Muscle of arm (tissue), 1 donor: ENCODE measurements at regions not wholly inside any gene's neighbourhood (a gene's known extent, or its start where the extent isn't known, plus 50 kb on each side); places are given as distances from the start of the nearest gene placed in this dataset.

Experiments
- DNase-seq: peaks from one replicate; pipeline ENCODE4 v3.0.0-alpha.2; 2013

DNA sequence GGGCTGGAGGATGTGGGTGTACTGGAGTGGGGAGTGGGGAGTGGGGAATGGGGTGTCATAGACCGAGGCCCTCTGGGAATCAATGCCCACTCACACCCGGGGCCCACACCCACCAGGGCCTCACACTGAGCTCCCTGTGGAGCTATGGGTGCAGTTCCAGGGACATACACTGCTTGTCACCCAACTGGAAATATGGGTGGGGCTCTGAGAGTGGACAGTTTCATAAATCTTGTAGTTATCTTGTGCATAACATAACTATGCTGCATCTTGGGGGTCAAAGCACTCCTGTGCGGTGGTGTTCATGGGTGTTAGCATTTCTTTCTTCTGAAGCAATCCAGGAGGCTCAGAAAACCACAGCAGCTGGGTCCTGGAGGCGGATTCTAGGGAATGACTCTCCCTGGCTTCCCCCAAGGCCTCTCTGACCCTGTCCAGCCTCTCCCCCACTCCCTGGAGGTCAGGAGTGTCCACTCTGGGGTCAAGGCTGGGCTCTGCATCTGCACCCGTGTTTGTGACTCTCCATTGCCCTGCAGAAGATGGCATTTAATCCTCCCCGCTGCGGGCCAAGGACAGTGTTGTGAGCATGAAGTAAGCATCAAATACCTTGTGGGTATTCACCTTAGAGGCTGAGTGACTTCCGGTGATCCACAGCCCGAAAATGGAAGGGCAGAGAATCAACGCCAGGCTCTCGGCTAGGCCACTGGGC is 172.5 kb downstream of the CTTN start:
- no peak for DNase-seq

GRCh38 chr11:70572974-70573260 is 174.6 kb downstream of the CTTN start:
- no peak for DNase-seq

DNA sequence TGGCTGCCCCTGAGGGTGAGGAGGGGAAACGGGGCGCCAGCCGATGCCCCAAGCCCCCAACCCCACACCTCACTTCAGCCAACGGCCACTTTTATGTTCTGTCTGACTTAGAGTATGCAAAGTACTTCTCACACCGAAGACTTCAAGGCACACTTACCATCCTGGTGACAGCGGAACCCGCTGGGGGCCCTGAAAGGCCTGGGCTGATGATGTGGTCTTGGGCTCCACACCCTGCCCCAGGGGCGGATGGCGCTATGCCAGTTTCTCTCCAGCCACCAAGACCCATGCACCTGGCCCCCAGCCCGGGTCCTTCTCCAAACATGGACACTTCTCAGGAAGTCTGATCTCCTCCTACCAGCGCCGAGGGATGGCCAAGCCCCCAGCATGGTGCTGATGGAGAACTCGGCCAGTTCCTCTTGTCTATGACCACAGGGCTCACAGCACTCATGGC is 175.4 kb downstream of the CTTN start:
- no peak for DNase-seq

DNA sequence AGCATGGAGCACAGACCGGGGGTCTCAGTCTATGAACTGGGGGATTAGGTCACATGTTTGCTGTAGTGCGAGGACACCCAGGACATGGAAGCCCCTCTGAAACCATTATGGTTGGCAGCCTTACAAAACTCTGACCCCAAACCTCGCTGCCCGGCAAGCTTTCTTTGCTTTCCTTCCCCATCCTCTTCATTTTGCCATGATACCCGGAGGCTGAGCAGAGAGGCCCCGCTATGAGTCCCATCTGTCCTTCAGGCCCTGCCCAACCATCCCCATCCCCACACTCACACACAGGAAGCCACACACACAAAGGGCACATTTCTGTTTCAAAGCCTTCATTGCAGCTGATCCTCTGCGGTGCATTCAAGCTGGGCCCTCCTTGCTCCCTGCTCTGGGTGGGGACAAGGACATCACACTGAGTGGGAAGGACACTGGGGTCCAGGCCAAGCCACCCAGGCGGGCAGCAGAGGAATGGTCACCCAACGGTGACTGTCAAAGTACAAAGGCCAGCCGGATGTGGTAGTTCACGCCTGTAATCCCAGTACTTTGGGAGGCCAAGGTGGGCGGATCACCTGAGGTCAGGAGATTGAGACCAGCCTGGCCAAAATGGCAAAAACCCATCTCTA is 176.5 kb downstream of the CTTN start:
- DNase-seq, result no peak

- no peak for DNase-seq
Observed at GRCh38 chr11:70575396-70576060, 177.2 kb downstream of the CTTN start.

- no peak for DNase-seq
Observed at GRCh38 chr11:70577258-70577603, 178.9 kb downstream of the CTTN start.

GRCh38 chr11:70577948-70578347 is 179.6 kb downstream of the CTTN start:
- no peak for DNase-seq

GRCh38 chr11:70578371-70578770 is 180.0 kb downstream of the CTTN start:
- no peak for DNase-seq

GRCh38 chr11:70578831-70579230 is 180.5 kb downstream of the CTTN start:
- no peak for DNase-seq

DNA sequence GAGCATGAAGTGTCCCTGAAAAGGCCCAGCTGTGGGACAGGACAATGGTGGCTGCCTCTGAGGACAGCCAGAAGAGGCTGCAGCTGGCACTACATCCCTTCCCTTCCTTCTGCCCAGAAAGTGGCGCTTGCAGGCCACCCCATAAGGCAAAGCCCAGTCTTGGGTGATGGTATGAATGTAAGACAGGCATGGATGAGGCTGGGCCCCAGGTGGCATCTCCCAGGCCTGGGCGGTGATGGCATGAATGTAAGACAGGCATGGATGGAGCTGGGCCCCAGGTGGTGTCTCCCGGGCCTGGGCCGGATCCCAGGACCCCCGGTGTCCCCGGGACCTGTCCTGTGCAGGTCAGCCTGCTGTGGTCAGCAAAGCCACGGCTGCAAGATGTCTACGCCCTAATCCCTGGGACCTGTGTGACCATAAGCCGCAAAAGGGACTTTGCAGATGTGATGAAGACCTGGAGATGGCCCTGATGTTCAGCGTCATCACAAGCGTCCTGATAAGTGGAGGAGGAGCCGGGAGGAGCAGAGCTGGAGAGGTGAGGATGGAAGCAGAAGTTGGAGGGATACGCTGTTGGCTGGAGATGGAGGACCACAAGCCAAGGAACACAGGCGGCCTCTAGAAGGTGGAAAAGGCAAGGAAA is 181.1 kb downstream of the CTTN start:
- DNase-seq, result no peak

GRCh38 chr11:70580036-70580805 is 181.9 kb downstream of the CTTN start:
- peak; percentile 21 for DNase-seq

GRCh38 chr11:70581991-70582885 is 183.9 kb downstream of the CTTN start:
- no peak for DNase-seq

GRCh38 chr11:70582886-70583641 is 184.7 kb downstream of the CTTN start:
- DNase-seq, result no peak

DNA sequence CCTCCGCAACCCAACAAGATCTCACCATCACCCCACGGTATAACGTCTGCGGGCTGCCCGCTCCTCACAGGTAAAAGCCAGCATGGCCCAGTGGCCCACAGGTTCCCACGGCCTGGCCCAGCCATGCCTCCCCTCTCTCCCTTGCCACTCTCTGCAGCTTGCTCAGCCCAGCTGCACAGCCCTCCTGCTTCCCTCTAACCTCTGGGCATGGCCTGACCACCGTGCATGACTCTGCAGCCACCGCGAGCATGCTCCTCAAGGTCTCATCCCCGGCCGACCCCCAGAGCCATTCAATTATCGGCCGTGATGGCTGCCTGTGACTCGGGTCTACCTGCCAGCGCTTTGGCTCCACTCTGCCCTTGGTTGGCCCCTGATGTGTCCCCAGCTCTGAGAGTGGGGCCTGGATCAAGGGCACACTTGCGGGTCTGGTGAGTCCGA is 185.5 kb downstream of the CTTN start:
- DNase-seq, result no peak

DNA sequence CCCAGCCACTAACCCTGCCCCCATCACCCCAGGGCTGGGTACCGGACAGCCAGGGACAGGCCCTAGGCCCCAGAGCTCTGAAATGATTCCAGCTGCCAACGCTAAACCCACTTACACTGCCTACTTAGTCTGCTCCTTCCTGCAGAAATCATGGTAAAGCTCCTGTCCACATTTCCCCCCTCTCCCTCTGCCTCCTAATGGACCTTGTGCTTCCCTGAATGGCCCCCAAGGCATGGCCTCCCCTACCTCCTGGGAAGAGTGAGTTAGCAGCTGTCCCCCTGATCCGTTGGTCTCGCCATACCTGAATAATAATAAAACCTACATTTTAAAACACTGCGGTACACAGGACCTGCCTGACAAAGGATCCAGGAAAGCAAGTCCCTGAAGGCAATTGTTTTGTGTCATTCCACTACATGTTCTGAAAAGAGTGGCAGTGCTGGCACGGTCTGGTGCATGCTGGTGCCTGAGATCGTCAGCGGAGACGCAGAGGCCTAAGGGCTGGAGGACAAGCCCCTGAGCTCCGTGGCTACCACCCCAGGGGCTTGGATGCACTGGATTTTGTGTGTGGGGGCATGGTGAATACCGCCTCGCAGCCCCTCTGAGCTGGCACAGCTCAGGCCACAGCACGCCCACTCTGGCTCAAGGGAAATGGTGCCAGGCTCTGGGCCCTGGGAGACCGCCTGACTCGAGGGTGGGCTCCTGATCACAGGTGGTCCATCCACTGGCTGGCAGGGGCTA is 186.3 kb downstream of the CTTN start:
- DNase-seq, result no peak

DNA sequence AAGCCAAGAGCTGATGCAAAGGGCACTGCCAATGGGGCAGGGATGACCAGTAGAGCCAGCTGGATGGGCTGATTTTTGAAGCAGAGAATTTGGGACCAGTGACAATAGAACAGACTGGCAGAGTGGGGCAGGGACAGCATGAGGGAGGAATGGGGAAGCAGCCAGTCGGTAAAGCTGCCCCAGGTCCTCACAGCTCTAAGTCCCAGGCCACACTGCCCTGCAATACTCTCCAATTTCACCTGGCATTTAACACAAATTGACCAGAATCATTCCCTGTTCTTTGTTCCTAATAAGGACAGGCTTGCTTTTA is 186.9 kb downstream of the CTTN start:
- no peak for DNase-seq

DNA sequence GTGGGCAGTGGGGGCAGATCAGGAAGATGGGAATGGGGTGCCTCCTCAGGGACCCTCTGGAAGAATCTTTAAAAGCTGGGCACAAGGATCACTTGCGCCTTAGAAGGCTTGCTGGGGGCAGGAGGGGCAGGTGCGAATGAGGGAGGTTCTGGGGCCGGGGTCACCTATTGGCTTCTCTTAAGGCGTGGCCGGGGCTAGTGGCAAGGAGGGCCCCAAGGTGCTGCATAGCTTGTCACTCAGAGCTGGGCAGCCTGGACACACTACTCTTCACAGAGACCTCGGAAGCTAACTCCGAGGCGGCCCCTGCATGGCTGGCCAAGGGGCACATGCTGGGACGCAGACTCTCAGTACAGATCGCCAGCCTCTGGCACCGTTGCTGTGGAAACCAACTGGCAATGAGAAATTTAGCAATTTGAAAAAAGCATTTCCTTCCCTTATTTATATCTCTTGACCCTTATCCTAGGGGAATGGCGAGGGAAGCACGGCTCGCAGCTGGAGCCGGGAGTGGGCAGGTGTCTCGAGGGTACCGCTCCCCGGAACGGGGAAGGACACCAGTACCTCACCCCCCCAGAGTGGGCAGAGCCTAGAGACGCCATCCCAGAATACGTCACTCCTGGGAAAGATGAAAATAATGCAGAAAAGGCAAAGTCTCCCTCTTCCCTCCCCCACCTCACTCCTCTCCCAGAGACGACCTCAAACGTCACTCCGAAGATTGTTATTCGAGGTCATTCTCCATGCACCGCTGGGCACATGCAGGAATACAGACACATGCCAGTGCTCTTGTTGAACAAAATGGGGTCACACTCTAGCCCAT is 188.1 kb downstream of the CTTN start:
- DNase-seq, result no peak

DNA sequence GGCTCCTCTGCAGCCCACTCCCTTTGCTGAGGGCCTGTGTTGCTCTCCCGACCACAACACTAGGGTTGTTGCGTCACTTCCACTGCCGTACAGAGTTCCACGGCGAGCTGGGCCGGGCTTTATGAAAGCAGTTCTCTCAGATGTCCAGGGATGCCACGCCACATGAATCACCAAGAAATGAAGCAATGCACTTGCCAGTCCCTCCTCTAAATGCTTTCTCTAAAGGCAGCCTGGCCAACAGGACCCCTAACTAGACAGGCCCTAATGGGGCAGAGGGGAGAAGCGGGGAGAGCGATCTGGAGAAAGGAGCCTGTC is 188.7 kb downstream of the CTTN start:
- DNase-seq, result no peak

DNA sequence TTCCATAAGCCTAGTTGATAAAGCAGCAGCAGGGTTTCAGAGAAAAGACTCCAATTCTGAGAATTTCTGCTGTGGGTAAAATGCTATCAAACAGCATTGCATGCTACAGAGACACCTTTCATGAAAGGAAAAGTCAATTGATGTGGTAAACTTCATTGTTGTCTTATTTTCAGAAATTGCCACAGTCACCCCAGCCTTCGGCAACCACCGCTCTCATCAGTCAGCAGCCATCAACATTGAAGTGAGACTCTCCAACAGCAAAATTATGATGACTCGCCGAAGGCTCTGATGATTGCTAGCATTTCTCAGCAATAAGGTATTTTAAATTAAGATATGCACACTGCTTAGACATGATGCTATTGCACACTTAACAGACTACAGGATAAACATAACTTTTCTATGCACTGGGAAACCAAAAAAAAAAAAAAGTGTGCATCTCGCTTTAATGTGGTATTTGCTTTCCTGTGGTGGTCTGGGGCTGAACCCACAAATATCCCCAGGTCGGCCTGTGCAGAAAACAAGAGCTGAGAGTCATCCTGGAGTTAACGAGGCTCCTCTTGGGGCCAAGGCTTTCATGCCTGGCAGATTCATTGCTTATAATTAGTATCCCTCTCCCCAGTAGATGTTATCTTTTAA is 192.1 kb downstream of the CTTN start:
- DNase-seq, result no peak
